Activated gamma-delta T cell treated with anti-CD3 and anti-CD28 coated beads, Interleukin-2, amount 50 U/mL, for 16 hours (primary cell): ENCODE measurements at regions not wholly inside any gene's neighbourhood (a gene's known extent, or its start where the extent isn't known, plus 50 kb on each side); places are given as distances from the start of the nearest gene placed in this dataset.

Source experiments
- DNase-seq: peaks from one replicate; pipeline ENCODE4 v3.0.0-alpha.2; 2020; ENCODE audit warnings: low read depth

GRCh38 chr13:50195045-50195444 lies 179.8 kb downstream of the KCNRG start:
- no peak for DNase-seq

GRCh38 chr13:50196118-50196517 lies 180.9 kb downstream of the KCNRG start:
- no peak for DNase-seq

- no peak for DNase-seq
Observed at GRCh38 chr13:50197705-50198104, 182.5 kb downstream of the KCNRG start.

GRCh38 chr13:50198508-50198907 lies 183.3 kb downstream of the KCNRG start:
- DNase-seq: no peak

GRCh38 chr13:50200569-50200968 lies 185.3 kb downstream of the KCNRG start:
- no peak for DNase-seq

DNA sequence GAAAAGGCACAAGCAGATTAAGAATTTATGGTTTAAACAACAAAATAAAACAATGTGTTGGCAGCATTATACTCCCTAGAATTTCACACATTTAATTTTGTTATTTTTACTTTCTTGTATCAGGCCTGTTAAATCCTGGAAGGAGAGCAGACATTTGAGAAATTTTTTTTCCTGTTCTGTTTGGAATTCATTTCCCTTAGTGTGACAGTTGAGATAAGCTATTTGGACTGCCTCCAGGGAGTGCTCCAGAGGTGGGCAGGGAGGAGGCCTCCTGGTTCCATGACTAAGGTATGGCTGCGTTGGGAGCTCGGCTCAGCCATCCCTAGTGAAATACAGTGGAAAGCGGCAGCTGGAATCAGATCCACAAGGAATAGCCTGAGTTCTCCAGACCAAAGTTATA lies 185.7 kb downstream of the KCNRG start:
- DNase-seq: no peak

DNA sequence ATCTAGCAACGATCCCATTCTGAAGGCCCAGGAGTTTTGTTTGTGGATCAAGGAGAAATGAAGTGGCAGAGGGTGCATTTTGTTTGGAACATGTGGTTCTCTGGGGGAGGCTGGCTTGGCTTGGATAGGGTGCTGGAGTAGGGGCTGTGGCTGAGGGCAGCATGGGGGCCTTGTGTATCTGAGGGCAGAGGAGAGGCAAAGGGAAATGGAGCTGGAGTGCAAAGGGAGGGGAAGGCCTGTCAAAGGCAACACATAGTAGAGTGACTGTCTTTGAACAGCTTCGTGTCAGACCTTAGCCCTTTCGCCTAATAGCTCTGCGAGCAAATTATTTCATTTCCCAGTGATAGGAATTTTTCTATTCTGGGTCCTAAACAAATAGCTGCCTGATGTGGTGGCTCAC lies 187.2 kb downstream of the KCNRG start:
- no peak for DNase-seq

DNA sequence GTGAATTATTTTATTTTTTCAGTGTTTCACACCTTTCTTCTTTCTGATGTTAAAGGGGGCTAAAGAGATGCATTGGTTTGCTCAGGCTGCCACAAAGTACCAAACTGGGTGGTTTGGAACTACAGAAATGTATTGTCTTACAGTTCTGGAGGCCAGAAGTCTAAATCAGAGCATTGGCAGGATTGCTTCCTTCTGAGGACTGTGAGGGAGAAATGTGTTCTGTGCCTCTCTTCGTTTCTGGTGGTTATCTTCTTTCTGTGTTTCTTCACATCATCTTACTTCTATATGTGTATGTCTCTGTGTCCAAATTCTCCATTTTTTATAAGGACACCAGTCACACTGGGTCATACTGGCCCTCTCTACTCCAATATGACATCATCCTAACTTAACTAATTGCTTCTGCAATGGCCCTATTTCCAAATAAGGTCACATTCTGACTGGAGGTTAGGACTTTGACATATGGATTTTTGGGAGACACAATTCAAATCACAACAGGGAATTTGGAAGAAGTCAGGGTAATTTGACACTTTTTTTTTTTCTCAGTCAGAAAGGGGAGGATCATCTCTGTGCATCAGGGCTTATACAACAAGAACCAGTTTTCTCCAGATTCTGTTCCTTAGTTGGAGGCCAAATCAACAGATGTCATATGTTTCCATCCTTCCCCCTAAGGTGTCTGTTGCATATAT lies 188.2 kb downstream of the KCNRG start:
- no peak for DNase-seq

GRCh38 chr13:50205581-50205980 lies 190.3 kb downstream of the KCNRG start:
- no peak for DNase-seq

GRCh38 chr13:50208826-50209335 lies 193.6 kb downstream of the KCNRG start:
- no peak for DNase-seq

- DNase-seq: no peak
Observed at GRCh38 chr13:50209631-50210030, 194.4 kb downstream of the KCNRG start.

- no peak for DNase-seq
Observed at GRCh38 chr13:50213526-50213925, 198.3 kb downstream of the KCNRG start.

GRCh38 chr13:50214514-50214913 lies 199.3 kb downstream of the KCNRG start:
- no peak for DNase-seq

DNA sequence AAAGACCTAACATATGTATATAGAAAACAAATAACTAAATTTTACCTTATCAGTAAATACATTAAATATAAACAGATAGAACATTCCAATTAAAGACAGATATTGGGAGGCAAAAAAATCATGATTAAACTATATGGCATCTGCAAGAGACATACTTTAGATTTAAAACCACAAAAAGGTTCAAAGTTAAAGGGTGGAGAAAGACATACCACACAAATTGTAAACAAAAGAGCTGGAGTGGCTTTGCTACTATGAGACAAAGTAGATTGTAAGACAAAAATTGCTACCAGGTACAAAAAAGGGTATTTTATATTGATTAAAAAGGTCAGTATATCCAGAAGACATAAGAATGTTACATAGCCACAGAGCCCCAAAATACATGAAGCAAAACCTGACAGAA lies 200.2 kb downstream of the KCNRG start:
- no peak for DNase-seq

- no peak for DNase-seq
Observed at GRCh38 chr13:50219743-50220142, 204.5 kb downstream of the KCNRG start.

- no peak for DNase-seq
Observed at GRCh38 chr13:50220938-50221337, 205.7 kb downstream of the KCNRG start.

DNA sequence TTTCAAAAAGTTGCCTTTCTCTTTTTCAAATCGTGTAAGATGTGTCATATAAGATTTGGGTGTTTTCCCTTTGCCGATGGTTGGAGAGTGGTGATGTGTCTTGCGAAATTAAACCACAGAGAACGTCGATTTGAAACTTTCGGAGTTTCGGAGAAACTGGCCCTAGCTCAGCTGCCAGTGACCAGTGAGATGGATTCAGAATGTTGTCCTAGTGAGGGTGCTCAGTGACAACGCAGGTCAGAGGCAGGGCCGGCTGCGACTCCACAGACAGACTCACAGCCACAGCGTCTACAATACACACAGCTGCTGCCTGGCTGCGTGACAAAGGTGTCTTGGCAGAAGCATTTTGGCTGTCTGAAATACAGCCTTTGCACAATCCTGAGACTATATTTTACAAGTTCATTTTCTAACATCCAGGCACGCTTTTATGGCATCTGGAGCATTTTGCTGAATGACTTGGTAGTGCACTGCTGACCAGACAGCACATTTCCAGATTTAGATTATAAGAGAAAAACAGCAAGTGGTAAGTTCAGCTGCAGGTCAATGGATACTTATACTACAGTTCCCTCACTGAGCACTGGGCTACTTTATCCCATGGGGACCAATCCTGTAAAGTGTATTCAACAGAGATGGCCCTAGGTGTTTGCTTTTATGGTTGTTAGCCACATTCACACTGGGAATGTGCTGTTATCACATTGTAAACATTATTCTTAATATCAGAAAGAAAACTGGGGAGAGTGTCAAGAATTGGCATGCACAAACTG lies 207.5 kb downstream of the KCNRG start:
- DNase-seq: no peak

GRCh38 chr13:50224534-50224933 lies 209.3 kb downstream of the KCNRG start:
- no peak for DNase-seq

DNA sequence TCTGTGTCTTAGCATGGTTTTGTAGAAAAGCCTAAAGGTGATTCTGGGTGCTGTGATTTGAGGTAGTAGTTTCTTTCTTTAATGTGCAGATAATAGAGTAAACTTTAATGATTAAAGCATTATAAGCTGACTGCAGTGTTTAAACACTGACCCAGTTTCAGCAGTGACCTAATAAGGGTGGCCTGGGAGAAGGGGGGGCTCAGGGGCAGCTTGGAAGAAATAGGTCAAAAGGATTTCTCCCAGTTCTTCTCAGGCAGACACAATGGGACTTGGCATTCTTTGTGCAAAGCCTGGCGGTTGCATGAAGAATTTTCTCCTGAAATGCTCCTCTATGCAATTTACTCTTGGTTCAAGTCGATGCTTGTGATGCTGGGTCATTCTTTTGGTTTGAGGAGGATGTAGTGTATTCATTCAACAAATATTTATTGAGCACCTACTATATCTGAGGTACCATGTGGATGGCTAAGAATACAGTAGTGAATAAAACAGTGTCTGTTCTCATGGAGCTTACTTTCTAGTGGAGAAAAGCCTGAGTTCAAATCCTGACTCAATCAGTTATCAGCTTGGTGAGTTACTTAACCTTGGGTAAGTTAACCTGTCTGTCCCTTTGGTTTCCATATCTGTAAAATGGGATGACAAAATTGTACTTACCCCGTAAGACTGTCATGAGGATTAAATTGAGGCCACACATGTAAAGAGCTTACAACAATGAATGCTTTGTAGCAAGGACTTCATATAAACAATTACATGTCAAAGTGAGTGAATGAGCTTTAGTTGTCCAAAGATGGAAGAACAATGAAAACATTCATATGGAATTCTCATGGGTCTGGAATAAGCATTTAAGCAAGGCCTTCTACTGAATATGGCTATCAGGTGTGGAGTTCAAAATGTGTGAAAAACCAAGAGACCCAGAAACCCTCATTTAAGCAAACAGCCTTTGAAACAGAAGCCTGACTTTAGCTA lies 210.2 kb downstream of the KCNRG start:
- DNase-seq: no peak

- no peak for DNase-seq
Observed at GRCh38 chr13:50226515-50227155, 211.4 kb downstream of the KCNRG start.

GRCh38 chr13:50227361-50227760 lies 212.1 kb downstream of the KCNRG start:
- DNase-seq: no peak

GRCh38 chr13:50228527-50228926 lies 213.3 kb downstream of the KCNRG start:
- DNase-seq: no peak
